Brain microvascular endothelial cell (primary cell): ENCODE measurements at regions not wholly inside any gene's neighbourhood (a gene's known extent, or its start where the extent isn't known, plus 50 kb on each side); places are given as distances from the start of the nearest gene placed in this dataset.

Experiments
- DNase-seq: peaks from one replicate; pipeline ENCODE4 v3.0.0-alpha.2; 2020
- H3K27ac ChIP-seq: fragments of 250-450 bp; sonication (Bioruptor Pico); 2 replicates; pipeline ENCODE4 v1.5.1; 2020; ENCODE audit warnings: mild to moderate bottlenecking, moderate library complexity
- H3K27me3 ChIP-seq: fragments of 250-450 bp; sonication (Bioruptor Pico); replicated peaks from 2 replicates; pipeline ENCODE4 v1.5.1; 2020; ENCODE audit warnings: mild to moderate bottlenecking
- H3K36me3 ChIP-seq: fragments of 250-450 bp; sonication (Bioruptor Pico); replicated peaks from 2 replicates; pipeline ENCODE4 v1.5.1; 2020; ENCODE audit warnings: mild to moderate bottlenecking
- H3K4me3 ChIP-seq: 2 replicates; pipeline ENCODE4 v1.5.1; 2011; ENCODE audit warnings: low read depth, mild to moderate bottlenecking, control low read depth, low read length, moderate library complexity
- in situ Hi-C: cut with HindIII; loops from 2 replicates; pipeline ENCODE4 v1.10.0; 2017; ENCODE audit warnings: low sequenced_read_pairs, low pct_ligation_motif_present
- TF ChIP-seq, protein P1 (sequence below): IDR thresholded peaks from 2 replicates; pipeline ENCODE4 v1.5.1; 2011; ENCODE audit warnings: low read depth, mild to moderate bottlenecking, moderate library complexity, low read length, control low read depth, inconsistent platforms; ENCODE audit errors: missing control alignments

DNA sequence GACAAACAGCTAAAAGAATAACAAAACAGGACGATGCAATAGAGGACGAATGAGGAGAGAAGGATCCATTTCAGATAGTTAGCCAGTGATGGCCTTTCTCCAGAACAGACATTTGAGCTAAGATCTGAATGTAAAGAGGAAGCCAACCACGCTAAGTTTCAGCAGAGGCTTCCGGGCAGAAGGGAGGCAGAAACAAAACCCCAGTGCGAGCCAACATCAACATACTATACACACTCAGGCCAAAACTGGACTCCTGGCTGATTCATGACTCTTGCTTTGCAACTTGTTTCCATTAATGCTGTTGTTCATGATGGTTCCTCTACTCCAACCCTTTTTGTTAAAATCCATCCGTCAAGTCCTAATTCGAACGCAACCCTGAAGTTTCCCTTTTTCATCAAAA lies 730.3 kb downstream of the TRIML1 start:
- H3K36me3 ChIP-seq = no peaks in the 10 kb centered on the region
- H3K4me3 ChIP-seq = no peak overlapping the region
- H3K27ac ChIP-seq = no peak overlapping the region
- DNase-seq = peak; percentile 64
- TF ChIP-seq, protein P1, sequence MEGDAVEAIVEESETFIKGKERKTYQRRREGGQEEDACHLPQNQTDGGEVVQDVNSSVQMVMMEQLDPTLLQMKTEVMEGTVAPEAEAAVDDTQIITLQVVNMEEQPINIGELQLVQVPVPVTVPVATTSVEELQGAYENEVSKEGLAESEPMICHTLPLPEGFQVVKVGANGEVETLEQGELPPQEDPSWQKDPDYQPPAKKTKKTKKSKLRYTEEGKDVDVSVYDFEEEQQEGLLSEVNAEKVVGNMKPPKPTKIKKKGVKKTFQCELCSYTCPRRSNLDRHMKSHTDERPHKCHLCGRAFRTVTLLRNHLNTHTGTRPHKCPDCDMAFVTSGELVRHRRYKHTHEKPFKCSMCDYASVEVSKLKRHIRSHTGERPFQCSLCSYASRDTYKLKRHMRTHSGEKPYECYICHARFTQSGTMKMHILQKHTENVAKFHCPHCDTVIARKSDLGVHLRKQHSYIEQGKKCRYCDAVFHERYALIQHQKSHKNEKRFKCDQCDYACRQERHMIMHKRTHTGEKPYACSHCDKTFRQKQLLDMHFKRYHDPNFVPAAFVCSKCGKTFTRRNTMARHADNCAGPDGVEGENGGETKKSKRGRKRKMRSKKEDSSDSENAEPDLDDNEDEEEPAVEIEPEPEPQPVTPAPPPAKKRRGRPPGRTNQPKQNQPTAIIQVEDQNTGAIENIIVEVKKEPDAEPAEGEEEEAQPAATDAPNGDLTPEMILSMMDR = no peak
- no peaks in the 10 kb centered on the region for H3K27me3 ChIP-seq
- in situ Hi-C loops = no loop called here

- no peak for DNase-seq
- H3K27ac ChIP-seq = no peak overlapping the region
- H3K4me3 ChIP-seq = no peak overlapping the region
- in situ Hi-C loops = no loop called here
- TF ChIP-seq, protein P1 = no peak
- H3K27me3 ChIP-seq = no peaks in the 10 kb centered on the region
- no peaks in the 10 kb centered on the region for H3K36me3 ChIP-seq
Measured at GRCh38 chr4:188872809-188873208, 733.6 kb downstream of the TRIML1 start.

GRCh38 chr4:188876881-188877280 lies 737.6 kb downstream of the TRIML1 start:
- Histone ChIP-seq H3K36me3 (no peaks in the 10 kb centered on the region), H3K27ac (no peak overlapping the region), H3K27me3 (no peaks in the 10 kb centered on the region), H3K4me3 (no peak overlapping the region)
- TF ChIP-seq, protein P1 = no peak
- in situ Hi-C loops = no loop called here
- no peak for DNase-seq

DNA sequence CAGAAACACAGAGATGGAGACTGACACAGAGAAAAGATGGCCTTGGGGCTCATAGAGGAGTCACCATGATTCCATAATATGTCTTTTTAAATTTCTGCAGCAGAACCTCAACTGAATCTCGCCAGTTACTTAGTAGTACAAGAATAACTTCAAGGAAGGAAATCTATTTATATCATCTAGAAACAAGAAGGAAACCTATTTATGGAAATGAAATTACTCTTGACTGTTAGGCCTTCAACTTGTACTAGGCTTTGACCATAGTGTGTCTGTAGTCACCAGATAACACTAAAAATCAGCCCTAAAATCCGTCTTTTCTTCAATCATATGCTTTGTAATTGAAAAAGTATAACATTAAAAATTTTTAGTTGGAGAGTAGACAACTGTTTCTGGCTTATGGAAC lies 740.4 kb downstream of the TRIML1 start:
- no peak for DNase-seq
- Histone ChIP-seq H3K27me3 (no peaks in the 10 kb centered on the region), H3K27ac (no peak overlapping the region), H3K4me3 (no peak overlapping the region), H3K36me3 (no peaks in the 10 kb centered on the region)
- TF ChIP-seq, protein P1 = no peak
- in situ Hi-C loops = no loop called here

GRCh38 chr4:188887905-188888304 lies 748.7 kb downstream of the TRIML1 start:
- no peak overlapping the region for H3K4me3 ChIP-seq
- no peaks in the 10 kb centered on the region for H3K36me3 ChIP-seq
- DNase-seq = no peak
- TF ChIP-seq, protein P1 = no peak
- H3K27me3 ChIP-seq = no peaks in the 10 kb centered on the region
- no peak overlapping the region for H3K27ac ChIP-seq
- in situ Hi-C loops = no loop called here

- no peak overlapping the region for H3K4me3 ChIP-seq
- no peaks in the 10 kb centered on the region for H3K36me3 ChIP-seq
- H3K27ac ChIP-seq = no peak overlapping the region
- no peaks in the 10 kb centered on the region for H3K27me3 ChIP-seq
- TF ChIP-seq, protein P1 = no peak
- in situ Hi-C loops = no loop called here
- DNase-seq = no peak
Measured at GRCh38 chr4:188892837-188893236, 753.6 kb downstream of the TRIML1 start.
